IMR-90 (cell line): ENCODE measurements at regions not wholly inside any gene's neighbourhood (a gene's known extent, or its start where the extent isn't known, plus 50 kb on each side); places are given as distances from the start of the nearest gene placed in this dataset.
"Not testable (repeated sequence)": the region's sequence is repeated elsewhere in the genome, so short reads cannot be mapped to it uniquely, and the experiment has no call there.

Experiments
- ATAC-seq: fragments of 200-7000 bp; cut with Tn5 transposase; 2 replicates; pipeline ENCODE4 v1.9.1; 2020; ENCODE audit warnings: low read depth, mild to moderate bottlenecking, moderate library complexity
- BruUV-seq: library from RNA; stranded (reverse); fragments of 400-500 nt; replicated peaks from 2 replicates; lab custom pipeline; 2021; lab: Mats Ljungman, UMichigan
- CTCF ChIA-PET: fragments of 300-600 bp; formaldehyde crosslinking; extraction: SDS; loops from one replicate; lab custom pipeline; 2021; ENCODE audit warnings: antibody characterized with exemption; lab: Yijun Ruan, JAX
- POLR2A ChIA-PET: fragments of 300-600 bp; sonication (Branson Sonifier 250); formaldehyde crosslinking; loops from one replicate; lab custom pipeline; 2022; ENCODE audit warnings: antibody characterized with exemption; ENCODE audit not compliant: unreplicated experiment; lab: Charles Lee
- DNase-seq: peaks from one replicate; pipeline ENCODE4 v3.0.0; 2013
- H2AFZ ChIP-seq: replicated peaks from 2 replicates; pipeline ENCODE3; 2013; ENCODE audit warnings: low read length, mild to moderate bottlenecking; ENCODE audit not compliant: poor library complexity
- H2AK5ac ChIP-seq: 2 replicates; pipeline ENCODE4 v1.6.1; 2013; ENCODE audit warnings: low read depth, low read length, inconsistent platforms
- H2AK9ac ChIP-seq: replicated peaks from 2 replicates; pipeline ENCODE3; 2013; ENCODE audit warnings: mild to moderate bottlenecking, low read depth, low read length, moderate library complexity; ENCODE audit not compliant: poor library complexity
- H2BK120ac ChIP-seq: 2 replicates; pipeline ENCODE4 v1.6.1; 2013; ENCODE audit warnings: low read depth, low read length, inconsistent platforms
- H2BK15ac ChIP-seq: 3 replicates; pipeline ENCODE4 v1.6.1; 2013; ENCODE audit warnings: low read depth, low read length, inconsistent platforms
- H2BK20ac ChIP-seq: 2 replicates; pipeline ENCODE4 v1.6.1; 2013; ENCODE audit warnings: low read depth, mild to moderate bottlenecking, inconsistent platforms, low read length, moderate library complexity
- H2BK5ac ChIP-seq: 2 replicates; pipeline ENCODE4 v1.6.1; 2013; ENCODE audit warnings: mild to moderate bottlenecking, low read depth, low read length, inconsistent platforms; ENCODE audit not compliant: poor library complexity, severe bottlenecking
- H3K14ac ChIP-seq: replicated peaks from 2 replicates; pipeline ENCODE4 v1.6.1; 2013; ENCODE audit warnings: low read depth, low read length, inconsistent platforms
- H3K18ac ChIP-seq: 2 replicates; pipeline ENCODE4 v1.6.1; 2013; ENCODE audit warnings: low read depth, low read length, control low read depth
- H3K23ac ChIP-seq: 2 replicates; pipeline ENCODE4 v1.6.1; 2013; ENCODE audit warnings: low read depth, low read length, inconsistent platforms
- H3K27ac ChIP-seq: 2 replicates; pipeline ENCODE4 v1.5.1; 2013; ENCODE audit warnings: mild to moderate bottlenecking, control low read depth, low read length; ENCODE audit not compliant: insufficient read depth
- H3K27me3 ChIP-seq: 2 replicates; pipeline ENCODE4 v1.6.1; 2013; ENCODE audit warnings: low read length; ENCODE audit not compliant: control insufficient read depth, insufficient read depth
- H3K36me3 ChIP-seq: 2 replicates; pipeline ENCODE4 v1.6.1; 2013; ENCODE audit warnings: low read length, mixed read lengths; ENCODE audit not compliant: control insufficient read depth, insufficient read depth
- H3K4ac ChIP-seq: 2 replicates; pipeline ENCODE4 v1.6.1; 2013; ENCODE audit warnings: low read depth, low read length, inconsistent platforms
- H3K4me1 ChIP-seq: 2 replicates; pipeline ENCODE4 v1.6.1; 2013; ENCODE audit warnings: low read length, mixed read lengths; ENCODE audit not compliant: control insufficient read depth, insufficient read depth
- H3K4me2 ChIP-seq: 2 replicates; pipeline ENCODE4 v1.6.1; 2013; ENCODE audit warnings: low read depth, mild to moderate bottlenecking, control low read depth, low read length, moderate library complexity
- H3K4me3 ChIP-seq: 2 replicates; pipeline ENCODE4 v1.5.1; 2013; ENCODE audit warnings: low read depth, mild to moderate bottlenecking, control low read depth, low read length, moderate library complexity; ENCODE audit not compliant: insufficient read depth
- H3K56ac ChIP-seq: 2 replicates; pipeline ENCODE4 v1.6.1; 2013; ENCODE audit warnings: low read length, inconsistent platforms; ENCODE audit not compliant: insufficient read depth; ENCODE audit errors: extremely low read depth
- H3K79me1 ChIP-seq, 2 experiments: 2 replicates each; pipeline ENCODE4 v1.6.1; 2013; ENCODE audit warnings: low read length in 2 of 2, inconsistent platforms in 1 of 2, low read depth in 1 of 2
- H3K9ac ChIP-seq: 2 replicates; pipeline ENCODE4 v1.6.1; 2013; ENCODE audit warnings: low read depth, low read length, control low read depth
- H3K9me1 ChIP-seq: 2 replicates; pipeline ENCODE4 v1.6.1; 2013; ENCODE audit warnings: low read length, inconsistent platforms; ENCODE audit not compliant: insufficient read depth
- H3K9me3 ChIP-seq: 2 replicates; pipeline ENCODE4 v1.6.1; 2013; ENCODE audit warnings: low read length; ENCODE audit not compliant: control insufficient read depth, insufficient read depth
- H4K20me1 ChIP-seq: 2 replicates; pipeline ENCODE4 v1.6.1; 2013; ENCODE audit warnings: low read length, inconsistent platforms; ENCODE audit not compliant: insufficient read depth
- H4K5ac ChIP-seq: 2 replicates; pipeline ENCODE4 v1.6.1; 2013; ENCODE audit warnings: mild to moderate bottlenecking, low read depth, low read length, control low read depth
- H4K8ac ChIP-seq, 2 experiments: 2 replicates each; pipeline ENCODE4 v1.6.1; 2013; ENCODE audit warnings: low read depth in 2 of 2, low read length in 2 of 2, control low read depth in 1 of 2, inconsistent platforms in 1 of 2
- H4K91ac ChIP-seq: 2 replicates; pipeline ENCODE4 v1.6.1; 2013; ENCODE audit warnings: low read depth, low read length, inconsistent platforms; ENCODE audit not compliant: insufficient read depth
- WGBS, 2 experiments: methylation state at CpG; one replicate each; pipeline versions ENCODE4 v1.1.5 to v1.1.7; 2013; ENCODE audit warnings: missing lambda C conversion rate in 2 of 2; ENCODE audit not compliant: insufficient read length in 1 of 2; ENCODE audit errors: extremely low coverage in 2 of 2; 5-methylcytosine and 5-hydroxymethylcytosine counted together
- dilution Hi-C: fragments of 300-500 bp; cut with HindIII; formaldehyde crosslinking; loops from one replicate; pipeline ENCODE4 v1.14.3; 2018; ENCODE audit warnings: low sequenced_read_pairs; ENCODE audit not compliant: unreplicated experiment
- in situ Hi-C: fragments of 300-500 bp; cut with MboI; formaldehyde crosslinking; loops from 3 replicates; pipeline ENCODE4 v1.14.3; 2019; ENCODE audit warnings: low sequenced_read_pairs, inconsistent platforms, mixed read lengths
- intact Hi-C: fragments of 100-400 bp; cut with micrococcal nuclease; formaldehyde crosslinking; loops from 2 replicates; pipeline ENCODE4 v1.10.0; 2022

DNA sequence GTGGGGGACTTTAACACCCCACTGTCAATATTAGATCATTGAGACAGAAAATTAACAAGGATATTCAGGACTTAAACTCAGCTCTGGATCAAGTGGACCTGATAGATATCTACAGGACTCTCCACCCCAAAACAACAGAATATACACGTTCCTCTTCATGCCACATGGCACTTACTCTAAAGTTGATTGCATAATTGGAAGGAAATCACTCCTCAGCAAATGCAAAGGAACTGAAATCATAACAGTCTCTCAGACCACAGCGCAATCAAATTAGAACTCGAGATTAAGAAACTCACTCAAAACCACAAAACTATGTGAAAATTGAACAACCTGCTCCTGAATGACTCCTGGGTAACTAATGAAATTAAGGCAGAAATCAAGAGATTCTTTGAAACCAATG is 61.2 kb upstream of the VCAN start:
- DNase-seq, H2BK5ac ChIP-seq, H3K9me3 ChIP-seq, H3K27ac ChIP-seq, H3K4me1 ChIP-seq, H3K27me3 ChIP-seq, ATAC-seq, H3K9me1 ChIP-seq, BruUV-seq, H3K36me3 ChIP-seq, H4K20me1 ChIP-seq, H2AK5ac ChIP-seq, dilution Hi-C loops, H4K8ac ChIP-seq, H3K4me2 ChIP-seq, H2AFZ ChIP-seq, intact Hi-C loops, H3K4me3 ChIP-seq, H3K18ac ChIP-seq, H2BK20ac ChIP-seq, H2AK9ac ChIP-seq, POLR2A ChIA-PET, H3K23ac ChIP-seq, CTCF ChIA-PET, H2BK15ac ChIP-seq, H4K91ac ChIP-seq, H3K56ac ChIP-seq, H3K14ac ChIP-seq, H4K5ac ChIP-seq, H2BK120ac ChIP-seq, H3K9ac ChIP-seq, in situ Hi-C loops, H3K79me1 ChIP-seq, H3K4ac ChIP-seq: not testable (repeated sequence)
- WGBS, 2 experiments: no CpG with 5 or more reads among the region's 3 CpGs
